ENCODE measurements at regions not wholly inside any gene's neighbourhood (a gene's known extent, or its start where the extent isn't known, plus 50 kb on each side); places are given as distances from the start of the nearest gene placed in this dataset.

GRCh38 chr7:1314908-1315450 lies 82.3 kb downstream of the UNCX start:
- no peak overlapping the region for H3K4me3 ChIP-seq
- no peak overlapping the region for H3K27ac ChIP-seq
- DNase-seq (ENCODE audit: low spot score), result no peak
- no peak for TF ChIP-seq CTCF (IDR thresholded peaks at IDR 0.05)

- no peak for DNase-seq (ENCODE audit: low spot score)
- no peak for TF ChIP-seq CTCF (IDR thresholded peaks at IDR 0.05)
These were observed 83.4 kb downstream of the UNCX start for GRCh38 chr7:1316086-1316485.

GRCh38 chr7:1317646-1318045 lies 85.0 kb downstream of the UNCX start:
- no peak for DNase-seq (ENCODE audit: low spot score)
- Histone ChIP-seq H3K27ac (no peak overlapping the region), H3K4me3 (no peak overlapping the region)
- no peak for TF ChIP-seq CTCF (IDR thresholded peaks at IDR 0.05)

More at GRCh38 chr7:1316086-1316485, 83.4 kb downstream of the UNCX start:
- Histone ChIP-seq H3K27ac (no peak overlapping the region), H3K4me3 (no peak overlapping the region)

- no peak for DNase-seq (ENCODE audit: low spot score)
- no peak for TF ChIP-seq CTCF (IDR thresholded peaks at IDR 0.05)
- Histone ChIP-seq H3K4me3 (no peak overlapping the region), H3K27ac (no peak overlapping the region)
These were observed 85.4 kb downstream of the UNCX start for GRCh38 chr7:1318051-1318450.

GRCh38 chr7:1318661-1319060 lies 86.0 kb downstream of the UNCX start:
- no peak for TF ChIP-seq CTCF (IDR thresholded peaks at IDR 0.05)
- DNase-seq (ENCODE audit: low spot score), result no peak
- Histone ChIP-seq H3K27ac (no peak overlapping the region), H3K4me3 (no peak overlapping the region)

- no peak overlapping the region for H3K27ac ChIP-seq
- no peak for DNase-seq (ENCODE audit: low spot score)
- no peak overlapping the region for H3K4me3 ChIP-seq
- no peak for TF ChIP-seq CTCF (IDR thresholded peaks at IDR 0.05)
These were observed 88.1 kb downstream of the UNCX start for GRCh38 chr7:1320616-1321240.
